ENCODE measurements at regions not wholly inside any gene's neighbourhood (a gene's known extent, or its start where the extent isn't known, plus 50 kb on each side); places are given as distances from the start of the nearest gene placed in this dataset.

GRCh38 chr2:67137699-67138098 is 259.4 kb upstream of the ETAA1 start:
- DNase-seq (no peak), ATAC-seq (no peak)
- H3K9me3 ChIP-seq = no peaks in the 10 kb centered on the region
- no peak overlapping the region for H3K4me3 ChIP-seq
- H3K36me3 ChIP-seq = no peaks in the 10 kb centered on the region
- intact Hi-C loops (cut with DNase I) = no loop called here
- no peak overlapping the region for H3K27ac ChIP-seq
- H3K27me3 ChIP-seq = no peaks in the 10 kb centered on the region
- H3K4me1 ChIP-seq = no peaks in the 10 kb centered on the region
- TF ChIP-seq CTCF (IDR thresholded peaks at IDR 0.05) = no peak

GRCh38 chr2:67142071-67142470 is 255.1 kb upstream of the ETAA1 start:
- Histone ChIP-seq H3K4me3 (no peak overlapping the region), H3K27me3 (no peaks in the 10 kb centered on the region), H3K9me3 (no peaks in the 10 kb centered on the region), H3K36me3 (no peaks in the 10 kb centered on the region), H3K27ac (no peak overlapping the region), H3K4me1 (no peaks in the 10 kb centered on the region)
- ATAC-seq (no peak), DNase-seq (no peak)
- TF ChIP-seq CTCF (IDR thresholded peaks at IDR 0.05) = no peak
- intact Hi-C loops (cut with DNase I) = no loop called here
- WGBS, 2 donors = 36 to 61% methylated on average over 1 of the region's 1 CpG

DNA sequence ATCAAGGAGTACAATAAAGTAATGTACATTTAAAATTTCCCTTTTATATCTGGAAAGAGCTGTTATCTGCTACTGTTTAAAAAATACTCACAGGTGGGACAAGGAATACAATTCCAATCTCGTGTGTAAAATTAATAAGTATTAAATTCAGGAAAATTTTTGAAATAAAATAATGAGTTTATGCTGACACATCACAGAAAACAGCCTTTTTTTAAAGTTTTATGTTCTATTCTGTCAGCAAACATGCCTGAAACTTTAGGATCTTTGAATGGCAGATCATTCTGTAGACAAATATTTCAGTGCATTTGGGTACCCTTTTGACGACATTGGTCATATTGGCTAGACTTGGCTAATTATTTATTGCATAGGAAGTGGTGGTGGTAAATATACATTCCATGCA is 254.4 kb upstream of the ETAA1 start:
- H3K4me1 ChIP-seq = no peaks in the 10 kb centered on the region
- H3K4me3 ChIP-seq = no peak overlapping the region
- no peak overlapping the region for H3K27ac ChIP-seq
- no peak for TF ChIP-seq CTCF (IDR thresholded peaks at IDR 0.05)
- ATAC-seq = no peak
- DNase-seq = no peak
- H3K36me3 ChIP-seq = no peaks in the 10 kb centered on the region
- WGBS, 2 donors = 77 to 78% methylated on average over 2 of the region's 2 CpGs
- H3K27me3 ChIP-seq = no peaks in the 10 kb centered on the region
- intact Hi-C loops (cut with DNase I) = no loop called here
- no peaks in the 10 kb centered on the region for H3K9me3 ChIP-seq

GRCh38 chr2:67145851-67146250 is 251.3 kb upstream of the ETAA1 start:
- no peaks in the 10 kb centered on the region for H3K36me3 ChIP-seq
- no peak overlapping the region for H3K27ac ChIP-seq
- peaks cover 0 to 3% (median 0%) of the 10 kb centered on the region in 11 donors for H3K9me3 ChIP-seq
- no peak overlapping the region for H3K4me3 ChIP-seq
- intact Hi-C loops (cut with DNase I) = no loop called here
- WGBS, 2 donors = 85 to 92% methylated on average over 1 of the region's 1 CpG
- DNase-seq (no peak), ATAC-seq (no peak)
- H3K27me3 ChIP-seq = no peaks in the 10 kb centered on the region
- TF ChIP-seq CTCF (IDR thresholded peaks at IDR 0.05) = no peak
- H3K4me1 ChIP-seq = no peaks in the 10 kb centered on the region

DNA sequence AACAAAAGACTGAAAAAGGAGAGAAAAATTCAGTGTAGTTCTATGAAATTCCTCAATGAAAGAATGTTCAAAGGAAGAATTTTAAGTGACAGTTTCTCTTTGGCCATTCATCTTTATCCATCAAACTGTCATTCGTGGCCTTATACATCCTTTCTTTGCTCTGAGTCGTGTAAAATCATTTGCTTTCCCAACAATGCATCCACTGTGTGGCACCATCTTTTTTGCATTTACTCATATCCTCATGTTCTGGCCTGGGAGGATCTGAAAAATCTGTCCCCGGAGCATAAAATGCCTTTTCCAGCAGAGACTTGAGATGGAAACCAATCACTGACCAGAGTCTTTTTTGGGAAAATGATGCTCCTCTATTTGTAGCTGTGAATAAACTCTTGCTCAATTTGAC is 240.3 kb upstream of the ETAA1 start:
- DNase-seq (no peak), ATAC-seq (no peak)
- intact Hi-C loops (cut with DNase I) = no loop called here
- Histone ChIP-seq H3K36me3 (no peaks in the 10 kb centered on the region), H3K4me1 (no peaks in the 10 kb centered on the region), H3K4me3 (no peak overlapping the region), H3K9me3 (peaks cover 0 to 21% (median 3%) of the 10 kb centered on the region in 11 donors), H3K27ac (no peak overlapping the region), H3K27me3 (no peaks in the 10 kb centered on the region)
- TF ChIP-seq CTCF (IDR thresholded peaks at IDR 0.05) = no peak
- WGBS, 2 donors = 71 to 75% methylated on average over 3 of the region's 3 CpGs
